Stimulated activated CD4-positive, alpha-beta T cell treated with anti-CD3 and anti-CD28 coated beads, Interleukin-4, amount 100 ng/mL, for 1 hour (primary cell): ENCODE measurements at regions not wholly inside any gene's neighbourhood (a gene's known extent, or its start where the extent isn't known, plus 50 kb on each side); places are given as distances from the start of the nearest gene placed in this dataset.

Experiments used
- DNase-seq: peaks from one replicate; pipeline ENCODE4 v3.0.0-alpha.2; 2020

- no peak for DNase-seq
These were observed 278.7 kb upstream of the ZNF521 start for GRCh38 chr18:25630682-25631081.

GRCh38 chr18:25621682-25622081 is 269.7 kb upstream of the ZNF521 start:
- DNase-seq: no peak

GRCh38 chr18:25621144-25621543 is 269.2 kb upstream of the ZNF521 start:
- no peak for DNase-seq

- DNase-seq: no peak
These were observed 262.2 kb upstream of the ZNF521 start for GRCh38 chr18:25614168-25614567.

GRCh38 chr18:25612466-25612865 is 260.5 kb upstream of the ZNF521 start:
- DNase-seq: no peak

GRCh38 chr18:25608091-25608490 is 256.1 kb upstream of the ZNF521 start:
- no peak for DNase-seq

- no peak for DNase-seq
These were observed 253.1 kb upstream of the ZNF521 start for GRCh38 chr18:25604894-25605597.

GRCh38 chr18:25604196-25604893 is 252.4 kb upstream of the ZNF521 start:
- no peak for DNase-seq

- no peak for DNase-seq
These were observed 247.5 kb upstream of the ZNF521 start for GRCh38 chr18:25599443-25599842.

- no peak for DNase-seq
These were observed 245.5 kb upstream of the ZNF521 start for GRCh38 chr18:25597476-25597875.

GRCh38 chr18:25595274-25596060 is 243.5 kb upstream of the ZNF521 start:
- DNase-seq: no peak

GRCh38 chr18:25594351-25594750 is 242.4 kb upstream of the ZNF521 start:
- DNase-seq: no peak

GRCh38 chr18:25592804-25593360 is 240.9 kb upstream of the ZNF521 start:
- no peak for DNase-seq

- no peak for DNase-seq
These were observed 238.5 kb upstream of the ZNF521 start for GRCh38 chr18:25590456-25590855.

- no peak for DNase-seq
These were observed 235.6 kb upstream of the ZNF521 start for GRCh38 chr18:25587545-25587944.

- DNase-seq: no peak
These were observed 217.0 kb upstream of the ZNF521 start for GRCh38 chr18:25568986-25569385.

- DNase-seq: no peak
These were observed 212.1 kb upstream of the ZNF521 start for GRCh38 chr18:25563816-25564683.

- DNase-seq: no peak
These were observed 211.4 kb upstream of the ZNF521 start for GRCh38 chr18:25563346-25563745.

GRCh38 chr18:25561918-25562317 is 210.0 kb upstream of the ZNF521 start:
- no peak for DNase-seq

- no peak for DNase-seq
These were observed 208.4 kb upstream of the ZNF521 start for GRCh38 chr18:25560369-25560768.

- no peak for DNase-seq
These were observed 205.0 kb upstream of the ZNF521 start for GRCh38 chr18:25557011-25557410.

- DNase-seq: no peak
These were observed 201.8 kb upstream of the ZNF521 start for GRCh38 chr18:25553631-25554263.
